ENCODE measurements at regions not wholly inside any gene's neighbourhood (a gene's known extent, or its start where the extent isn't known, plus 50 kb on each side); places are given as distances from the start of the nearest gene placed in this dataset.
"Not testable (repeated sequence)": the region's sequence is repeated elsewhere in the genome, so short reads cannot be mapped to it uniquely, and the experiment has no call there.

DNA sequence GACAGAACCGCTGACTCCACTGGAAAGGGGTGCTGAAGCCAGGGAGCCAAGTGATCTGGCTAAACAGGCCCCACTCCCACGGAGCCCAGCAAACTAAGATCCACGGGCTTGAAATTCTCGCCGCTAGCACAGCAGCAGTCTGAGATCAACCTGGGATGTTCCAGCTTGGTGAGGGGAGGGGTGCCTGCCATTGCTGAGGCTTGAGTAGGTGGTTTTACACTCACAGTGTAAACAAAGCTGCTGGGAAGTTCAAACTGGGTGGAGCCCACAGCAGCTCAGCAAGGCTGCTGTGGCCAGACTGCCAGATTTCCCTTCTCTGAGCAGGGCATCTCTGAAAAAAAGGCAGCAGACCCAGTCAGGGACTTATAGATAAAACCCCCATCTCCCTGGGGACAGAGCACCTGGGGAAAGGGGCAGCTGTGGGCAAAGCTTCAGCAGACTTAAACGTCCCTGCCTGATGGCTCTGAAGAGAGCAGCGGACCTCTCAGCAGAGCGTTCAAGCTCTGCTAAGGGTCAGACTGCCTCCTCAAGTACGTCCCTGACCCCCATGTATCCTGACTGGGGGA lies 101.8 kb downstream of the HNRNPD start:
- not testable (repeated sequence) for H3K9ac ChIP-seq (ENCODE audit: low read depth, low read length); H3K36me3 ChIP-seq (ENCODE audit: insufficient read depth, low read length); H3K4me1 ChIP-seq (ENCODE audit: control insufficient read depth, insufficient read depth, low read length); H3K4me3 ChIP-seq (ENCODE audit: low read length); H3K4me2 ChIP-seq (ENCODE audit: low read length); H3K9me3 ChIP-seq (replicated peaks; ENCODE audit: low read length)
- peaks cover 11% of the 10 kb centered on the region for H3K27me3 ChIP-seq (ENCODE audit: control insufficient read depth, insufficient read depth, low read length)

DNA sequence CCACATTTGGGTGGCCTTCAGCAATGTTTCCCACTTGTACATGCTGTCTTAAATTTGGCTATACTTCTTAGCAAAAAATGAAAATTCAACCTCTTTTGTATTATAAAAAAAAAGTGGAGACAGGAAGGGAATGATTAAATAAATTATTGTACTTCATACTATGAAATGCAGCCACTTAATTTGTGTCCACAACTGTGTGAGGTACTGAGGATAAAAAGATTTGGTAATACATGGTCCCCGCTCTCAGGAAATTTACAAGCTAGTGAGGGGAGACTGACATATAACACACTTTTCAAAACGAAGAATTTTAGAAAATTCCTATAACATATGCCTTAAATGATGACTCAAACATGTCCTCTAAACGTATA lies 105.0 kb downstream of the HNRNPD start:
- H3K4me3 ChIP-seq (ENCODE audit: low read length) = no peak overlapping the region
- no peaks in the 10 kb centered on the region for H3K9me3 ChIP-seq (replicated peaks; ENCODE audit: low read length)
- no peaks in the 10 kb centered on the region for H3K4me1 ChIP-seq (ENCODE audit: control insufficient read depth, insufficient read depth, low read length)
- no peaks in the 10 kb centered on the region for H3K36me3 ChIP-seq (ENCODE audit: insufficient read depth, low read length)
- no peaks in the 10 kb centered on the region for H3K27me3 ChIP-seq (ENCODE audit: control insufficient read depth, insufficient read depth, low read length)
- H3K4me2 ChIP-seq (ENCODE audit: low read length) = no peak overlapping the region
- no peak overlapping the region for H3K9ac ChIP-seq (ENCODE audit: low read depth, low read length)

DNA sequence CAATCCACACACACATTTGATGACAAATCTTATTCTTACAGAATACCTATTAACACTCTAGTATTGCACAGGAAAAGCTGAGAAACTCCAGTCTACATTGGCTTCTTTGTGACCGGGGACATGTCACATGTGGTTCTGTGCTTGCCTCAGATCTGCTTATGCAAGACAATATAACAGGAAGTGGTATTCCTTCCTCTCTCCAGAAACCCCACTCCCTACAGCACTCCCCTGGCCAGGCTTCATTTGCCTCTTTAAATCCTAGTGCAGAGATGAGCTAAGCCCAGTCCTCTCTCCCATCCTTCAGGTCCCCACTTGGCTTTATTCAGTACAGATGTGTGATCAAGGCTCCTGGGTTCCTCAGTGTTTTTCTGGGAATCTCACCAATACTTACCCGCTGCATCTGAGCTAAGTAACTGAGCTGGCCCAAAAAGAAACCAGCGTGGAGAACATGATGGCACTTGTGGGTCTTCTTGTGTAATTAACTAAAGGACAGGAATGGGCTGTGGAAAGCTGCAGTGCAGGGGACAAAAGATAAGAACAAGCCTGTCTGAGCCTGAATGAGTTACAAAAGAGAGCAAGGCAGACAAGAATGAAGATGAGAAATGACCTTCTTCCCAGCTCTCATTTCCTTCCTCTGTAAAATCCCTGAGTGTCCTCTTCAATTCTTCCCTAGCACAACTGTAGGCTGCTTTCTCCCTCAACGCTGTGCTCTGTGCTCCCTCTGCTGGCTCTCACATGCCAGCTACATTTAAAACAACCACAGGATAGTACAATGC lies 105.6 kb downstream of the HNRNPD start:
- Histone ChIP-seq H3K36me3 (ENCODE audit: insufficient read depth, low read length) (no peaks in the 10 kb centered on the region), H3K4me3 (ENCODE audit: low read length) (no peak overlapping the region), H3K4me2 (ENCODE audit: low read length) (no peak overlapping the region), H3K9me3 (replicated peaks; ENCODE audit: low read length) (no peaks in the 10 kb centered on the region), H3K4me1 (ENCODE audit: control insufficient read depth, insufficient read depth, low read length) (no peaks in the 10 kb centered on the region), H3K27me3 (ENCODE audit: control insufficient read depth, insufficient read depth, low read length) (no peaks in the 10 kb centered on the region), H3K9ac (ENCODE audit: low read depth, low read length) (no peak overlapping the region)

DNA sequence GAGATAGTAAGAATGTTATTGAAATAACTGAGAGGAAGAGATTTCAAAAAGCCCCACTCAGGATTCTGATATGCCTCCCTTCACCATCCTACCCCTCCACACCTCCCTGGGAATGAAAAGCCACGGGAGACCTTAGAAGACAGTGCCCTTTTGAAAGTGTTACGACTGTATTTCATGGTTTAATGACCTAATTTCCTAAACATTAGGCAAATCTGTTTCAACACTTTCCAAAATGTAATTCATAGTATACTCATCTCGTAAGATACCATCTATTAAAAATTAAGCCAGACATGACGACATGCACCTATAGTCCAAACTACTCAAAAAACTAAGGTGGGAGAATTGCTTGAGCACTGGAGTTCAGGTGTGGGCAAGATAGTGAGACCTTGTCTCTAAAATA lies 106.3 kb downstream of the HNRNPD start:
- Histone ChIP-seq H3K4me3 (ENCODE audit: low read length) (no peak overlapping the region), H3K36me3 (ENCODE audit: insufficient read depth, low read length) (no peaks in the 10 kb centered on the region), H3K9ac (ENCODE audit: low read depth, low read length) (no peak overlapping the region), H3K4me2 (ENCODE audit: low read length) (no peak overlapping the region), H3K9me3 (replicated peaks; ENCODE audit: low read length) (no peaks in the 10 kb centered on the region), H3K4me1 (ENCODE audit: control insufficient read depth, insufficient read depth, low read length) (no peaks in the 10 kb centered on the region), H3K27me3 (ENCODE audit: control insufficient read depth, insufficient read depth, low read length) (no peaks in the 10 kb centered on the region)

DNA sequence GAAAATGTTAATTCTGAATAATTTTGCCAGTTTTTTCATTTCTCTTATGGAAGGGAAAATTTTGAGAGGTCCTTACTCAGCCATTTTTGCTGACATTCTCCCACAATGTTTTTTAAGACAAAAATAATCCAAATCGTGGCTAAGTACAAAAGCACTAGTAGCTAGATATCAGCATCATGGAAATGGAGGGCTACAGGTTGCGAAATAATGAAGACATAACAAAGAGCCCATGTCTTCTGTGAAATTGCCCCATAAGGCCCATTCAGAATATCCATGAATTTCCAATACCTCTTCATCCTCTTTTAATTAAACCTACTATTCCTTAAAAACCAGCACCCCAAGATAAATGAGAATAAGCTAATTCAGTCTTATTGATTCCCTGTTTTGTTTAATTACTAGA lies 107.4 kb downstream of the HNRNPD start:
- Histone ChIP-seq H3K9ac (ENCODE audit: low read depth, low read length) (no peak overlapping the region), H3K4me3 (ENCODE audit: low read length) (no peak overlapping the region), H3K9me3 (replicated peaks; ENCODE audit: low read length) (no peaks in the 10 kb centered on the region), H3K36me3 (ENCODE audit: insufficient read depth, low read length) (no peaks in the 10 kb centered on the region), H3K4me1 (ENCODE audit: control insufficient read depth, insufficient read depth, low read length) (no peaks in the 10 kb centered on the region), H3K27me3 (ENCODE audit: control insufficient read depth, insufficient read depth, low read length) (no peaks in the 10 kb centered on the region), H3K4me2 (ENCODE audit: low read length) (no peak overlapping the region)

DNA sequence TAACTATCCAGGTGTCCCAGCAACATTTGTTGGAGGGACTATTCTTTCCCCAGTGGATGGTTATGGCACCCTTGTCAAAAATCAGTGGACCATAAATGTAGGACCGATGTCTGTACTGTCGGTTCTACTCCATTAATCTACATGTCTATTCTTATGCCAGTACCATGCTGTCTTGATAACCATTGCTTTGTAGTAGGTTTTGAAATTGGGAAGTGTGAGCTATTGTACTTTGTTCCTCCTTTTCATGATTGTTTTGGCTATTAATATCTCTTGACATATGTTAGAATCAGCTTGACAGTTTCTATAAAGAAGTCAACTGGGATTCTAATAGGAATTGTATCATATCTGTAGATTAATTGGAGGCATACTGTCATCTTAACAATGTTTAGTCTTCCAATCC lies 112.7 kb downstream of the HNRNPD start:
- Histone ChIP-seq H3K4me3 (ENCODE audit: low read length) (no peak overlapping the region), H3K9me3 (replicated peaks; ENCODE audit: low read length) (no peaks in the 10 kb centered on the region), H3K9ac (ENCODE audit: low read depth, low read length) (no peak overlapping the region), H3K4me1 (ENCODE audit: control insufficient read depth, insufficient read depth, low read length) (no peaks in the 10 kb centered on the region), H3K36me3 (ENCODE audit: insufficient read depth, low read length) (no peaks in the 10 kb centered on the region), H3K27me3 (ENCODE audit: control insufficient read depth, insufficient read depth, low read length) (no peaks in the 10 kb centered on the region), H3K4me2 (ENCODE audit: low read length) (no peak overlapping the region)

DNA sequence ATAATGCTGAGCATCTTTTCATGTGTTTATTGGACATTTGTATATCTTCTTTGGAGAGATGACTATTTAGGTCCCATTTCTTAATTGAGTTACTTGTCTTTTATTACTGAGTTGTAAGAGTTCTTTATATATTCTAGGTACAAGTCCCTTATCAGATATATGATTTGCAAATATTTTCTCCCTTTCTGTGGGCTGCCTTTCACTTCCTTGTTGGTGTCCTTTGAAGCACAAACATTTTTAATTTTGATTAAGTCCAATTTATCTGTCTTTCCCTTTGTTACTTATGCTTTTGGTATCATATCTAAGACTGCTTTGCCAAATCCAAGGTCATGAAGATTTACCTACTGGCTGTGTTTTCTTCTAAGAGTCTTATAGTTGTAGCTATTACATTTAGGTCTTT lies 113.2 kb downstream of the HNRNPD start:
- Histone ChIP-seq H3K9me3 (replicated peaks; ENCODE audit: low read length) (no peaks in the 10 kb centered on the region), H3K4me3 (ENCODE audit: low read length) (no peak overlapping the region), H3K36me3 (ENCODE audit: insufficient read depth, low read length) (no peaks in the 10 kb centered on the region), H3K4me2 (ENCODE audit: low read length) (no peak overlapping the region), H3K27me3 (ENCODE audit: control insufficient read depth, insufficient read depth, low read length) (no peaks in the 10 kb centered on the region), H3K4me1 (ENCODE audit: control insufficient read depth, insufficient read depth, low read length) (no peaks in the 10 kb centered on the region), H3K9ac (ENCODE audit: low read depth, low read length) (no peak overlapping the region)

DNA sequence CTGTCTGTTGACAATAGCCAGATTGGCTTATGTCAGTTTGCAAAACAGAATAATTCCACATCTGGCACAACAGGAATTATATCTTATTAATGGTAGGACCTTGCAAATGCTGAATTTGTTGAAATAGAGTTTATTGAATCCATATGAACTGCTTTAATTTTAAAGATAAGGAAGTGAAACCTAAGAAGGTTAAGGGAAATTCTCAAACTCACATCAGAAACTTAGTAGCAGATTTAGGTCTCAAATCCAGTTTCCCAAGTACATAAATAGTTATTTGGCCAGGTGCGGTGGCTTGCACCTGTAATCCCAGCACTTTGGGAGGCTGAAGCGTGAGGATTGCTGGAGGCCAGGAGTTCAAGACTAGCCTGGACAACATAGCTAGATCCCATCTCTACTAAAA lies 117.1 kb downstream of the HNRNPD start:
- no peak overlapping the region for H3K4me3 ChIP-seq (ENCODE audit: low read length)
- no peaks in the 10 kb centered on the region for H3K4me1 ChIP-seq (ENCODE audit: control insufficient read depth, insufficient read depth, low read length)
- H3K4me2 ChIP-seq (ENCODE audit: low read length) = no peak overlapping the region
- no peaks in the 10 kb centered on the region for H3K9me3 ChIP-seq (replicated peaks; ENCODE audit: low read length)
- no peak overlapping the region for H3K9ac ChIP-seq (ENCODE audit: low read depth, low read length)
- H3K27me3 ChIP-seq (ENCODE audit: control insufficient read depth, insufficient read depth, low read length) = no peaks in the 10 kb centered on the region
- H3K36me3 ChIP-seq (ENCODE audit: insufficient read depth, low read length) = no peaks in the 10 kb centered on the region

DNA sequence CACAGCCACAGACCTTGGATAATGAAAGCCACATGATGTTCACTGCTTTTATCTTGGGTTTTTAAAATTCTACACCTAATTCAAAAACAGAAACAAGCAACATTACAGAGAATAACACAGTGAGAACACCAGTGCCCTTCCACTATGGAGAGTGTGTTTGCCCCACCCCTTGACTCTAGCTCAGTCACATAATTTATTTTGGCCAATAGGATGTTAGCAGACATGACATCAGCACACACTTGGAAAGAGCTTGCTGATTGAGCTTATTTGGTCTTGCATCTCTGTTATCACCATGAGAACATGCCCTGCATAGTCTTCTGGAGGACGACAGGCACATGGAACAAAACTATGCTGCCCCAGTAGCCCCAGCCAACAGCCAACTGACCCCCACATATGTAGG lies 118.1 kb downstream of the HNRNPD start:
- Histone ChIP-seq H3K36me3 (ENCODE audit: insufficient read depth, low read length) (no peaks in the 10 kb centered on the region), H3K4me1 (ENCODE audit: control insufficient read depth, insufficient read depth, low read length) (no peaks in the 10 kb centered on the region), H3K27me3 (ENCODE audit: control insufficient read depth, insufficient read depth, low read length) (no peaks in the 10 kb centered on the region), H3K9ac (ENCODE audit: low read depth, low read length) (no peak overlapping the region), H3K9me3 (replicated peaks; ENCODE audit: low read length) (no peaks in the 10 kb centered on the region), H3K4me2 (ENCODE audit: low read length) (no peak overlapping the region), H3K4me3 (ENCODE audit: low read length) (no peak overlapping the region)

DNA sequence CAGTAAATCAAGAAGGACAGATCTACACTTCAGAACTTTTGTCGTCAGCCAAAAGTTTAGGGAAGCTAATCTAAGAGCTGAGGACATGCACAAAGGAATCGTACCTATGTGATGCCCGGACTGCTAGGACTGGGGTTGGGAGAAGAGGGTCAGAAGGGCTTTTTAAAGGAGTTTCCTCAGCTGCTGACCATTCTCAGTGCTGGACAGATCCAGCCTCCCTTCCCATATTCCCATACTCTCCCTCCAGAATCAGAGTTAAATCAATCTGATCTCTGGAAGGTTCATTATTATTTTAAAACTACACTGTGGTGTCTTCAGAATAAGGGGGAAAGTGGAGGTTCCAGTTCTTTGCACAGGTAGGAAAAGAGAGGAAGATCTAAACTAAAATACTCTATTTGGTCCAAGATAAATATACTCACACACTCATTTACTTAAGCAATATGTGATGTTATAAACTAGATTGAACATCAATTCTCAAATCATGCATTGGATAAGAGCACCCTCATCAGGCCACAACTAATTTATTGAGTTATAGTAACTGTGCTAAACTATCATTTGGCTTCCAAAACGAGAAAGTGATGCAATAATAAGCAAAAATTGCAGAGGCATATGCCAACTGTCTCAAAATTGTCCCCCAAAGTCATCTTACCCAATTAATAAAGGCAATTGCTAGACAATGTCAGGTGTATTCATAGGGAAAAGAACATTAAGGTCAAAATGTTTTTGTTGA lies 124.7 kb downstream of the HNRNPD start:
- Histone ChIP-seq H3K4me2 (ENCODE audit: low read length) (no peak overlapping the region), H3K4me3 (ENCODE audit: low read length) (no peak overlapping the region), H3K36me3 (ENCODE audit: insufficient read depth, low read length) (no peaks in the 10 kb centered on the region), H3K9ac (ENCODE audit: low read depth, low read length) (no peak overlapping the region), H3K27me3 (ENCODE audit: control insufficient read depth, insufficient read depth, low read length) (no peaks in the 10 kb centered on the region), H3K9me3 (replicated peaks; ENCODE audit: low read length) (no peaks in the 10 kb centered on the region), H3K4me1 (ENCODE audit: control insufficient read depth, insufficient read depth, low read length) (no peaks in the 10 kb centered on the region)

DNA sequence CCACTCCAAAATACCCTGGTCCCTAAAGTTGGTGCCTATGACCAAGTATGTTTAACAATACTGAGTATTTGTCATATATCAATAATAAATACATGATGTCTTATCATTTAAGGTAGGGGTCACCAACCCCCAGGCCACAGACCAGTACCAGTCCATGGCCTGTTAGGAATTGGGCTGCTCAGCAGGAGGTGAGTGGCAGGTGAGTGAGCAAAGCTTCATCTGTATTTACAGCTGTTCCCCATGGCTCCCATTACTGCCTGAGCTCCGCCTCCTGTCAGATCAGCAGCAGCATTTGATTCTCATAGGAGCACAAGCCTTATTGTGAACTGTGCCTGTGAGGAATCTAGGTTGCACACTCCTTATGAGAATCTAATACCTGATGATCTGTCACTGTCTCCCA lies 126.2 kb downstream of the HNRNPD start:
- H3K4me1 ChIP-seq (ENCODE audit: control insufficient read depth, insufficient read depth, low read length) = no peaks in the 10 kb centered on the region
- H3K9me3 ChIP-seq (replicated peaks; ENCODE audit: low read length) = no peaks in the 10 kb centered on the region
- no peaks in the 10 kb centered on the region for H3K27me3 ChIP-seq (ENCODE audit: control insufficient read depth, insufficient read depth, low read length)
- H3K4me3 ChIP-seq (ENCODE audit: low read length) = no peak overlapping the region
- no peak overlapping the region for H3K4me2 ChIP-seq (ENCODE audit: low read length)
- no peak overlapping the region for H3K9ac ChIP-seq (ENCODE audit: low read depth, low read length)
- H3K36me3 ChIP-seq (ENCODE audit: insufficient read depth, low read length) = no peaks in the 10 kb centered on the region

DNA sequence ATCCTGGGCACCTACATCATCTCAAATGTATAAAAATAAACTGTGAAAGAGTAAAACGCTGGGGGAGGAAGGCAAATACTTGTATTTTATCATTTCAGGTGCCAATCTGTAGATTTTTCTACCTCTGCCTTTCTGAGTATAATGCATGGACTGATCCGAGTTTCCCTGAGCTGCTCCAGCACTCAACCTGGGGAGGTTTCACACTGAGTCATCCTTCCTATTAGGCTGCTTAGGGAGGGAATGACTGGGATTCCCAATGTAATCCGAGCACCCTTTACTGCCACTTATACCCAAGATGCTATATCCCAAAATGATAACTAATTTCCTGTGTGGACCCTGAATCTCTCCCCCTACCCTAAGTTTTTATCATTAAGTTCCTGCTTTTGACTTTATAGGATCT lies 126.6 kb downstream of the HNRNPD start:
- Histone ChIP-seq H3K9me3 (replicated peaks; ENCODE audit: low read length) (no peaks in the 10 kb centered on the region), H3K27me3 (ENCODE audit: control insufficient read depth, insufficient read depth, low read length) (no peaks in the 10 kb centered on the region), H3K4me1 (ENCODE audit: control insufficient read depth, insufficient read depth, low read length) (no peaks in the 10 kb centered on the region), H3K9ac (ENCODE audit: low read depth, low read length) (no peak overlapping the region), H3K4me3 (ENCODE audit: low read length) (no peak overlapping the region), H3K4me2 (ENCODE audit: low read length) (no peak overlapping the region), H3K36me3 (ENCODE audit: insufficient read depth, low read length) (no peaks in the 10 kb centered on the region)

Data from skeletal muscle satellite cell (primary cell).